ENCODE measurements at regions not wholly inside any gene's neighbourhood (a gene's known extent, or its start where the extent isn't known, plus 50 kb on each side); places are given as distances from the start of the nearest gene placed in this dataset.
A peak's percentile ranks its signal among the peaks of the same experiment; 100 is the strongest.

DNA sequence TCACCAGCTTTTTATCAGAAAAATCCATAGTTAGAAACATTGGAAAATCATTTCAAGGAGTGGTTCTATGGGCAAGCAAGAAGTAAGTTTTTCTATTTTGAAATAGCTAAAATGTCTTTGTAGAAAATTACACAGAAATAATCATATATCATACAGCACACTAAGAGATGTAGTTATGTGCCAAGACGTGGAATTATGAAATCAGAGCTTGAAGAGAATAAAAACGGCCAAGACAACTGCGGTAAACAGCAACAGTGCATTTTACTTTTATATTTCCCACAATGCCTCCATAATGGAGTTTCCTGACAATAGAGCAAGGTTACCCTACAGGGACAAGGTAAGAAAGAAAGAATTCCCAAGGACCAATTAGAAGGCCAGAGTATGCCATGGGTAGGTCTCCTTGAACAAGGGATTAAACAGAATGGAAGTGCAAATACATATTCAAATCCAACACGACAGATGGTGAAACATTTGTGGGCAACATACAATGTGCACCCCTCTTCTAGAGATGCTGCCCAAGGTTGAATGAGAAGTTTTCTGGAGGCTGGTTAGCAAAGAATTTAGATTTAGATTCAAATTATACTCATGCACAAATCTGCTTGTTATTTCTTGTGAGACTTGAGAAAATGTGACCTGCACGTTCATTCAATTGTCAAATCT is 76.1 kb upstream of the BTG1 start:
- no peaks in the 10 kb centered on the region; the same call in 1 of the 2 replicates for H3F3A ChIP-seq (replicated peaks; ENCODE audit: low read depth)
- H3K4me1 ChIP-seq (ENCODE audit: insufficient read depth), result peaks cover 35% of the 10 kb centered on the region
- ATAC-seq (no peak), DNase-seq (ENCODE audit: low spot score) (no peak)
- peak overlapping the region; percentile 0; the same call in 1 of the 2 replicates for H2AFZ ChIP-seq
- H3K27me3 Mint-ChIP-seq (ENCODE audit: insufficient read depth, low read depth, poor library complexity), result peaks cover 3% of the 10 kb centered on the region
- peaks cover 5% of the 10 kb centered on the region; the same call in 1 of the 3 replicates for H3K36me3 Mint-ChIP-seq (ENCODE audit: low read depth)
- H3K4me3 Mint-ChIP-seq, result no peak overlapping the region
- no peaks in the 10 kb centered on the region for H3K27me3 ChIP-seq (ENCODE audit: insufficient read depth)
- H3K9me3 Mint-ChIP-seq, result no peaks in the 10 kb centered on the region
- no peak overlapping the region for H3K4me2 ChIP-seq
- H3K79me2 ChIP-seq (replicated peaks; ENCODE audit: insufficient read depth), result no peaks in the 10 kb centered on the region
- no peaks in the 10 kb centered on the region for H4K20me1 ChIP-seq (replicated peaks; ENCODE audit: insufficient read depth)
- H3K4me1 Mint-ChIP-seq, result peaks cover 23% of the 10 kb centered on the region
- H3K27ac Mint-ChIP-seq, result no peak overlapping the region
- H3K9me2 ChIP-seq (ENCODE audit: insufficient read depth), result 0 out of 2 replicates have a peak, but pooled peaks cover 5% of the 10 kb centered on the region
- H3K36me3 ChIP-seq (ENCODE audit: insufficient read depth), result no peaks in the 10 kb centered on the region
- no peak overlapping the region for H3K27ac ChIP-seq (ENCODE audit: low read depth)
- TF ChIP-seq EZH2 (IDR thresholded peaks at IDR 0.05; ENCODE audit: low read depth, unreplicated experiment) (no peak), CREB1 (CRISPR knock-in tag; IDR thresholded peaks at IDR 0.05; ENCODE audit: low read depth) (no peak), ZNF331 (CRISPR knock-in tag; IDR thresholded peaks at IDR 0.05; ENCODE audit: low read depth) (no peak), ZNF114 (CRISPR knock-in tag; IDR thresholded peaks at IDR 0.05) (no peak), POLR2AphosphoS5 (IDR thresholded peaks at IDR 0.05; ENCODE audit: low read depth) (no peak), JUNB (IDR thresholded peaks at IDR 0.05; ENCODE audit: unreplicated experiment) (no peak), NANOG (IDR thresholded peaks at IDR 0.05; ENCODE audit: borderline replicate concordance) (no peak), CTCF (conservative IDR thresholded peaks at IDR 0.05; ENCODE audit: low read depth in 2 of 2) (no peak), EZH2phosphoT487 (IDR thresholded peaks at IDR 0.05; ENCODE audit: unreplicated experiment) (no peak), STAT1 (IDR thresholded peaks at IDR 0.05; ENCODE audit: unreplicated experiment) (no peak)
- TF ChIP-seq, protein P1, sequence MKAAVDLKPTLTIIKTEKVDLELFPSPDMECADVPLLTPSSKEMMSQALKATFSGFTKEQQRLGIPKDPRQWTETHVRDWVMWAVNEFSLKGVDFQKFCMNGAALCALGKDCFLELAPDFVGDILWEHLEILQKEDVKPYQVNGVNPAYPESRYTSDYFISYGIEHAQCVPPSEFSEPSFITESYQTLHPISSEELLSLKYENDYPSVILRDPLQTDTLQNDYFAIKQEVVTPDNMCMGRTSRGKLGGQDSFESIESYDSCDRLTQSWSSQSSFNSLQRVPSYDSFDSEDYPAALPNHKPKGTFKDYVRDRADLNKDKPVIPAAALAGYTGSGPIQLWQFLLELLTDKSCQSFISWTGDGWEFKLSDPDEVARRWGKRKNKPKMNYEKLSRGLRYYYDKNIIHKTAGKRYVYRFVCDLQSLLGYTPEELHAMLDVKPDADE (IDR thresholded peaks at IDR 0.05), result no peak
- TF ChIP-seq, protein P2, sequence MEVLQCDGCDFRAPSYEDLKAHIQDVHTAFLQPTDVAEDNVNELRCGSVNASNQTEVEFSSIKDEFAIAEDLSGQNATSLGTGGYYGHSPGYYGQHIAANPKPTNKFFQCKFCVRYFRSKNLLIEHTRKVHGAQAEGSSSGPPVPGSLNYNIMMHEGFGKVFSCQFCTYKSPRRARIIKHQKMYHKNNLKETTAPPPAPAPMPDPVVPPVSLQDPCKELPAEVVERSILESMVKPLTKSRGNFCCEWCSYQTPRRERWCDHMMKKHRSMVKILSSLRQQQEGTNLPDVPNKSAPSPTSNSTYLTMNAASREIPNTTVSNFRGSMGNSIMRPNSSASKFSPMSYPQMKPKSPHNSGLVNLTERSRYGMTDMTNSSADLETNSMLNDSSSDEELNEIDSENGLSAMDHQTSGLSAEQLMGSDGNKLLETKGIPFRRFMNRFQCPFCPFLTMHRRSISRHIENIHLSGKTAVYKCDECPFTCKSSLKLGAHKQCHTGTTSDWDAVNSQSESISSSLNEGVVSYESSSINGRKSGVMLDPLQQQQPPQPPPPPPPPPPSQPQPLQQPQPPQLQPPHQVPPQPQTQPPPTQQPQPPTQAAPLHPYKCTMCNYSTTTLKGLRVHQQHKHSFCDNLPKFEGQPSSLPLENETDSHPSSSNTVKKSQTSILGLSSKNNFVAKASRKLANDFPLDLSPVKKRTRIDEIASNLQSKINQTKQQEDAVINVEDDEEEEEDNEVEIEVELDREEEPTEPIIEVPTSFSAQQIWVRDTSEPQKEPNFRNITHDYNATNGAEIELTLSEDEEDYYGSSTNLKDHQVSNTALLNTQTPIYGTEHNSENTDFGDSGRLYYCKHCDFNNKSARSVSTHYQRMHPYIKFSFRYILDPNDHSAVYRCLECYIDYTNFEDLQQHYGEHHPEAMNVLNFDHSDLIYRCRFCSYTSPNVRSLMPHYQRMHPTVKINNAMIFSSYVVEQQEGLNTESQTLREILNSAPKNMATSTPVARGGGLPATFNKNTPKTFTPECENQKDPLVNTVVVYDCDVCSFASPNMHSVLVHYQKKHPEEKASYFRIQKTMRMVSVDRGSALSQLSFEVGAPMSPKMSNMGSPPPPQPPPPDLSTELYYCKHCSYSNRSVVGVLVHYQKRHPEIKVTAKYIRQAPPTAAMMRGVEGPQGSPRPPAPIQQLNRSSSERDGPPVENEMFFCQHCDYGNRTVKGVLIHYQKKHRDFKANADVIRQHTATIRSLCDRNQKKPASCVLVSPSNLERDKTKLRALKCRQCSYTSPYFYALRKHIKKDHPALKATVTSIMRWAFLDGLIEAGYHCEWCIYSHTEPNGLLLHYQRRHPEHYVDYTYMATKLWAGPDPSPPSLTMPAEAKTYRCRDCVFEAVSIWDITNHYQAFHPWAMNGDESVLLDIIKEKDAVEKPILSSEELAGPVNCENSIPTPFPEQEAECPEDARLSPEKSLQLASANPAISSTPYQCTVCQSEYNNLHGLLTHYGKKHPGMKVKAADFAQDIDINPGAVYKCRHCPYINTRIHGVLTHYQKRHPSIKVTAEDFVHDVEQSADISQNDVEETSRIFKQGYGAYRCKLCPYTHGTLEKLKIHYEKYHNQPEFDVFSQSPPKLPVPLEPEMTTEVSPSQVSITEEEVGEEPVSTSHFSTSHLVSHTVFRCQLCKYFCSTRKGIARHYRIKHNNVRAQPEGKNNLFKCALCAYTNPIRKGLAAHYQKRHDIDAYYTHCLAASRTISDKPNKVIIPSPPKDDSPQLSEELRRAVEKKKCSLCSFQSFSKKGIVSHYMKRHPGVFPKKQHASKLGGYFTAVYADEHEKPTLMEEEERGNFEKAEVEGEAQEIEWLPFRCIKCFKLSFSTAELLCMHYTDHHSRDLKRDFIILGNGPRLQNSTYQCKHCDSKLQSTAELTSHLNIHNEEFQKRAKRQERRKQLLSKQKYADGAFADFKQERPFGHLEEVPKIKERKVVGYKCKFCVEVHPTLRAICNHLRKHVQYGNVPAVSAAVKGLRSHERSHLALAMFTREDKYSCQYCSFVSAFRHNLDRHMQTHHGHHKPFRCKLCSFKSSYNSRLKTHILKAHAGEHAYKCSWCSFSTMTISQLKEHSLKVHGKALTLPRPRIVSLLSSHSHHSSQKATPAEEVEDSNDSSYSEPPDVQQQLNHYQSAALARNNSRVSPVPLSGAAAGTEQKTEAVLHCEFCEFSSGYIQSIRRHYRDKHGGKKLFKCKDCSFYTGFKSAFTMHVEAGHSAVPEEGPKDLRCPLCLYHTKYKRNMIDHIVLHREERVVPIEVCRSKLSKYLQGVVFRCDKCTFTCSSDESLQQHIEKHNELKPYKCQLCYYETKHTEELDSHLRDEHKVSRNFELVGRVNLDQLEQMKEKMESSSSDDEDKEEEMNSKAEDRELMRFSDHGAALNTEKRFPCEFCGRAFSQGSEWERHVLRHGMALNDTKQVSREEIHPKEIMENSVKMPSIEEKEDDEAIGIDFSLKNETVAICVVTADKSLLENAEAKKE (CRISPR knock-in tag; IDR thresholded peaks at IDR 0.05), result no peak
- TF ChIP-seq, protein P3, sequence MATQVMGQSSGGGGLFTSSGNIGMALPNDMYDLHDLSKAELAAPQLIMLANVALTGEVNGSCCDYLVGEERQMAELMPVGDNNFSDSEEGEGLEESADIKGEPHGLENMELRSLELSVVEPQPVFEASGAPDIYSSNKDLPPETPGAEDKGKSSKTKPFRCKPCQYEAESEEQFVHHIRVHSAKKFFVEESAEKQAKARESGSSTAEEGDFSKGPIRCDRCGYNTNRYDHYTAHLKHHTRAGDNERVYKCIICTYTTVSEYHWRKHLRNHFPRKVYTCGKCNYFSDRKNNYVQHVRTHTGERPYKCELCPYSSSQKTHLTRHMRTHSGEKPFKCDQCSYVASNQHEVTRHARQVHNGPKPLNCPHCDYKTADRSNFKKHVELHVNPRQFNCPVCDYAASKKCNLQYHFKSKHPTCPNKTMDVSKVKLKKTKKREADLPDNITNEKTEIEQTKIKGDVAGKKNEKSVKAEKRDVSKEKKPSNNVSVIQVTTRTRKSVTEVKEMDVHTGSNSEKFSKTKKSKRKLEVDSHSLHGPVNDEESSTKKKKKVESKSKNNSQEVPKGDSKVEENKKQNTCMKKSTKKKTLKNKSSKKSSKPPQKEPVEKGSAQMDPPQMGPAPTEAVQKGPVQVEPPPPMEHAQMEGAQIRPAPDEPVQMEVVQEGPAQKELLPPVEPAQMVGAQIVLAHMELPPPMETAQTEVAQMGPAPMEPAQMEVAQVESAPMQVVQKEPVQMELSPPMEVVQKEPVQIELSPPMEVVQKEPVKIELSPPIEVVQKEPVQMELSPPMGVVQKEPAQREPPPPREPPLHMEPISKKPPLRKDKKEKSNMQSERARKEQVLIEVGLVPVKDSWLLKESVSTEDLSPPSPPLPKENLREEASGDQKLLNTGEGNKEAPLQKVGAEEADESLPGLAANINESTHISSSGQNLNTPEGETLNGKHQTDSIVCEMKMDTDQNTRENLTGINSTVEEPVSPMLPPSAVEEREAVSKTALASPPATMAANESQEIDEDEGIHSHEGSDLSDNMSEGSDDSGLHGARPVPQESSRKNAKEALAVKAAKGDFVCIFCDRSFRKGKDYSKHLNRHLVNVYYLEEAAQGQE (IDR thresholded peaks at IDR 0.05; ENCODE audit: unreplicated experiment), result no peak
- no peak overlapping the region for H3K4me3 ChIP-seq

Measured in GM23338 (cell line).